ENCODE measurements at regions not wholly inside any gene's neighbourhood (a gene's known extent, or its start where the extent isn't known, plus 50 kb on each side); places are given as distances from the start of the nearest gene placed in this dataset.
A peak's percentile ranks its signal among the peaks of the same experiment; 100 is the strongest.
"Not testable (repeated sequence)": the region's sequence is repeated elsewhere in the genome, so short reads cannot be mapped to it uniquely, and the experiment has no call there.

DNA sequence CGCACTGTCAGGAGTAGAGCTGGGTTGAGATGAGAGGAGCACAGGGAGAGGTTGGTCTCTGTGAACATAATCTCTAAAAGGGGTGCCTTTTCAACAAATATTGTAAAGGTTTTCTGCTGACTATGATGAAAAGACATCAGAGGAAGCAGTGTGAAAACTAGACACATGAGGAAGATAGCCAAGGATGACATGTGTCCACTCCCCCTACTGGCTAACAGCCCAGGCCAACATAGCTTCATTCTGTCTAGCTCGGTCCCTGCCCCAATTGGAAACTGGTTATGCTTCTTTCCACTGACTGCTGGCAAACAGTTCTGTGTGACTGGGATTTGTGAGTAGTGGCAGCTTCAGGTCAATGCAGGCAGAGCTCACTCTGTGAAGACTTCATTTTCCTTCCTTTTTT, 115.4 kb upstream of the ESX1 start:
- TF ChIP-seq, protein P1, sequence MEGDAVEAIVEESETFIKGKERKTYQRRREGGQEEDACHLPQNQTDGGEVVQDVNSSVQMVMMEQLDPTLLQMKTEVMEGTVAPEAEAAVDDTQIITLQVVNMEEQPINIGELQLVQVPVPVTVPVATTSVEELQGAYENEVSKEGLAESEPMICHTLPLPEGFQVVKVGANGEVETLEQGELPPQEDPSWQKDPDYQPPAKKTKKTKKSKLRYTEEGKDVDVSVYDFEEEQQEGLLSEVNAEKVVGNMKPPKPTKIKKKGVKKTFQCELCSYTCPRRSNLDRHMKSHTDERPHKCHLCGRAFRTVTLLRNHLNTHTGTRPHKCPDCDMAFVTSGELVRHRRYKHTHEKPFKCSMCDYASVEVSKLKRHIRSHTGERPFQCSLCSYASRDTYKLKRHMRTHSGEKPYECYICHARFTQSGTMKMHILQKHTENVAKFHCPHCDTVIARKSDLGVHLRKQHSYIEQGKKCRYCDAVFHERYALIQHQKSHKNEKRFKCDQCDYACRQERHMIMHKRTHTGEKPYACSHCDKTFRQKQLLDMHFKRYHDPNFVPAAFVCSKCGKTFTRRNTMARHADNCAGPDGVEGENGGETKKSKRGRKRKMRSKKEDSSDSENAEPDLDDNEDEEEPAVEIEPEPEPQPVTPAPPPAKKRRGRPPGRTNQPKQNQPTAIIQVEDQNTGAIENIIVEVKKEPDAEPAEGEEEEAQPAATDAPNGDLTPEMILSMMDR (IDR thresholded peaks at IDR 0.05; ENCODE audit: low read depth, low read length): peak; percentile 20
- in situ Hi-C loops (cut with HindIII; ENCODE audit: low sequenced_read_pairs): no loop called here
- H3K4me3 ChIP-seq (ENCODE audit: low read depth, low read length): no peak overlapping the region
- DNase-seq (ENCODE audit: low read depth, low spot score): no peak

DNA sequence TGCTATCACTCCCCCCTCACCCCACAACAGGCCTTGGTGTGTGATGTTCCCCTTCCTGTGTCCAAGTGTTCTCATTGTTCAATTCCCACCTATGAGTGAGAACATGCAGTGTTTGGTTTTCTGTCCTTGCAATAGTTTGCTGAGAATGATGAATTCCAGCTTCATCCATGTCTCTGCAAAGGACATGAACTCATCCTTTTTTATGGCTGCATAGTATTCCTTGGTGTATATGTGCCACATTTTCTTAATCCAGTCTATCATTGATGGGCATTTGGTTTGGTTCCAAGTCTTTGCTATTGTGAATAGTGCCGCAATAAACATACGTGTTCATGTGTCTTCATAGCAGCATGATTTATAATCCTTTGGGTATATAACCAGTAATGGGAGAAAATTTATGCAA, 106.0 kb upstream of the ESX1 start:
- in situ Hi-C loops (cut with HindIII; ENCODE audit: low sequenced_read_pairs); DNase-seq (ENCODE audit: low read depth, low spot score); H3K4me3 ChIP-seq (ENCODE audit: low read depth, low read length): not testable (repeated sequence)

- H3K4me3 ChIP-seq (ENCODE audit: low read depth, low read length): no peak overlapping the region
- TF ChIP-seq, protein P1 (IDR thresholded peaks at IDR 0.05; ENCODE audit: low read depth, low read length): no peak
- no peak for DNase-seq (ENCODE audit: low read depth, low spot score)
- in situ Hi-C loops (cut with HindIII; ENCODE audit: low sequenced_read_pairs): no loop called here
These were observed 104.4 kb upstream of the ESX1 start for GRCh38 chrX:104359124-104359523.

- DNase-seq (ENCODE audit: low read depth, low spot score): peak; percentile 79
- no peak overlapping the region for H3K4me3 ChIP-seq (ENCODE audit: low read depth, low read length)
- in situ Hi-C loops (cut with HindIII; ENCODE audit: low sequenced_read_pairs): no loop called here
- TF ChIP-seq, protein P1 (IDR thresholded peaks at IDR 0.05; ENCODE audit: low read depth, low read length): no peak
These were observed 96.5 kb upstream of the ESX1 start for GRCh38 chrX:104351173-104351769.

DNA sequence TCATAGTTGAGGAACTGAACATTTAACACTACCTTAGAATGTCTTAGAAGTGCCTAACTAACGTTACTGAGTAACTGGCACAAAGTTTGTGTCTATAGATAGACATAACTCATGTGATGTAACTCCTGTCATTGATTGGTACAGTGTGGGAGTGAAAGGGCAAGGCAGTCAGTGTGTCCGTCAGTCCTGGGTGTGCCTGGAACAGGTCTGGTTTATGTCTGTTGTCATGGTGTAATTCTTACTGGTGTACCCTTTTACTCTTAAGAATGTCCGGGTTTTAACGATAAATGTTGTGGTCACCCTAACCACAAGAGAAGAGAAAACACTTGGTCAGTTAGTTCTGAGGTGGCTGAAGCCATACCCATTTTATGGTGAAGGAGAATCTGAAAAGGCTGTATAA, 93.1 kb upstream of the ESX1 start:
- no peak overlapping the region for H3K4me3 ChIP-seq (ENCODE audit: low read depth, low read length)
- TF ChIP-seq, protein P1 (IDR thresholded peaks at IDR 0.05; ENCODE audit: low read depth, low read length): no peak
- in situ Hi-C loops (cut with HindIII; ENCODE audit: low sequenced_read_pairs): no loop called here
- peak; percentile 37 for DNase-seq (ENCODE audit: low read depth, low spot score)

- no peak overlapping the region for H3K4me3 ChIP-seq (ENCODE audit: low read depth, low read length)
- peak; percentile 82 for DNase-seq (ENCODE audit: low read depth, low spot score)
- TF ChIP-seq, protein P1 (IDR thresholded peaks at IDR 0.05; ENCODE audit: low read depth, low read length): peak; percentile 62
- in situ Hi-C loops (cut with HindIII; ENCODE audit: low sequenced_read_pairs): no loop called here
These were observed 88.8 kb upstream of the ESX1 start for GRCh38 chrX:104343428-104344129.

DNA sequence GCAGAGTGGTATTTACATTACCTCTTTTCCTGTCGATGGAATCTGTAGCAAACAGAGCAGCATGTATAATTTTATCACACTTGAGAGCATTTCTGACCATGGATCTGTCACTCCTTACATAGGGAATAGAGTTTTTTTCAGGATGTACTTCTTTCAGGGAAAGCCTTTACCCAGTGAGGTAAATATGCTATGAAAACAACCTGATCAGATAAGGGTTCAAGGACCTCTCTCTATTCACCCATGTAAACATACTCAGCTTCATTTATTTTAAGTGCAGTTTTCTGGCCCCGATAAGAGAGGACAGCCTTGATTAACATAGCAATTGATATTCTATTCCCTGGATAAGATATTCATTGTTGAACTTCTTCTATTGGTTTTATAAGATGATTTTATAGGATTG, 87.3 kb upstream of the ESX1 start:
- no peak overlapping the region for H3K4me3 ChIP-seq (ENCODE audit: low read depth, low read length)
- TF ChIP-seq, protein P1 (IDR thresholded peaks at IDR 0.05; ENCODE audit: low read depth, low read length): no peak
- in situ Hi-C loops (cut with HindIII; ENCODE audit: low sequenced_read_pairs): no loop called here
- DNase-seq (ENCODE audit: low read depth, low spot score): no peak
